GM19397 (cell line): ENCODE measurements at regions not wholly inside any gene's neighbourhood (a gene's known extent, or its start where the extent isn't known, plus 50 kb on each side); places are given as distances from the start of the nearest gene placed in this dataset.
"Not testable (repeated sequence)": the region's sequence is repeated elsewhere in the genome, so short reads cannot be mapped to it uniquely, and the experiment has no call there.

Experiments
- ATAC-seq: cut with Tn5 transposase; IDR thresholded peaks from one replicate; pipeline ENCODE4 v1.9.1; 2021; ENCODE audit warnings: mild to moderate bottlenecking, moderate library complexity; ENCODE audit not compliant: unreplicated experiment

DNA sequence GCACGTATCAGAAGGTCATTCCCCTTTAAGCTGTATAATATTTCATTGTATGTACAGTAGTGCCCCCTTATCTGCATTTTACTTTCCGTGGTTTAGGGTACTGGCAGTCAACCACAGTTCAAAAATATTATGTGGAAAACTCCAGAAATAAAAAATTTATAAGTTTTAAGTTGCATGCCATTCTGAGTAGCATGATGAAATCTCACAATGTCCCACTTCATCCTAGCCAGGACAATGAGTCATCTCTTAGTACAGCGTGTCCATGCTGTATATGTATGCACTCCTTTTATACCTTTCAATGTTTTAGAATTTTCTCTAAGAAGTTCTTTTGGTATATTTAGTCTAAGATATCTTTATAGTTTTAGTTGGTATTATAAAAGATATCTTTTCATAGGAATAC, 115.0 kb upstream of the HAND1 start:
- ATAC-seq: no peak

DNA sequence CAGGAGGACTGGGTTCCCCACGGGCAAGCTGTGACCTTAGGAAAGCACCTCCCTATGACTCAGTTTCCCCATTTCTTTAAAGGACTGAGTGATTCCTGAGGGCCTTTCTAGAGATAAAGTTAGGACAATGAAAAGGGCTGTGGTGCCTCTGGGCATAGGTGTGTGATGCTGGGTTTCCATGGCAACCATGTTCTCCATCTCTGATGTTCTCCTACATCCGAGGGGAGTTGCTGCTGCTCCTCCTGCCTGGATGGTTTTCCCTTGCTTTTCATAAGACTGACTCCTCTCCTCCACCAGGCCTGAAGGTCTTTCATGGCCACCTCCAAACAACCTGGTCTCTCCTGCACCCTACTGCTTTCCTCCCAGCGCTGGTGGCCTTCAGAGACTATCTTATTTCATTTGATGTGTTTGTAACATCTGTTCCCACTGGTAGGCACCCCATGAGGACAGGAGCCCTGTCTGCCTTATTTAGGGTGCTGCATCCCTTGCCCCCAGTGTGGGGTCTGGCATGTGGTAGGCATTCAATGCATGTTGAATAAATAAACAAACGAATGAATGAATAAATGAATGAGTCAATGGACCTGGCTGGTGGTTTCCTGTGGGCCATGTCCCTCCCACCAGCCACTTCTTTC, 112.2 kb upstream of the HAND1 start:
- ATAC-seq: no peak

- no peak for ATAC-seq
Measured at GRCh38 chr5:154589511-154589910, 111.5 kb upstream of the HAND1 start.

DNA sequence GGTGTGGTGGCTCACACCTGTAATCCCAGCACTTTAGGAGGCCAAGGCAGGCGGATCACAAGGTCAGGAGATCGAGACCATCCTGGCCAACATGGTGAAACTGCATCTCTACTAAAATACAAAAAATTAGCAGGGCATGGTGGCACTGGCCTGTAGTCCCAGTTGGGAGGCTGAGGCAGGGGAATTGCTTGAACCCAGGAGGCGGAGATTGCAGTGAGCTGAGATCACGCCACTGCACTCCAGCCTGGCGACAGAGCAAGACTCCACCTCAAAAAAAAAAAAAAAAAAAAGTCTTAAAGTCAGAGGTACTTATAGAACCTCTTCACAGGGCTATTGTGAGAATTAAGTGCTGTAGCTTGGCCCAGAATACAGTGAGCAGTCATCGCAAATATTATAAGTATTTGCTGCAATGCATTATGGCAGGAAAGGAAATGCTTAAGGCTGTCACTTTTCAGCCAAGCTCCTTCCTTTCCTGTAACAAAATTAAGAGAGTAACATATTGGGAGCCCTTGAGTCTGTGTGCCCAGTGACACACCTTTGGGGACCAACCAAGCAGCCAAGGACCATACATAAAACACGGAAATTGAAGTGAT, 110.9 kb upstream of the HAND1 start:
- not testable (repeated sequence) for ATAC-seq

- ATAC-seq: no peak
Measured at GRCh38 chr5:154588091-154588774, 110.2 kb upstream of the HAND1 start.

DNA sequence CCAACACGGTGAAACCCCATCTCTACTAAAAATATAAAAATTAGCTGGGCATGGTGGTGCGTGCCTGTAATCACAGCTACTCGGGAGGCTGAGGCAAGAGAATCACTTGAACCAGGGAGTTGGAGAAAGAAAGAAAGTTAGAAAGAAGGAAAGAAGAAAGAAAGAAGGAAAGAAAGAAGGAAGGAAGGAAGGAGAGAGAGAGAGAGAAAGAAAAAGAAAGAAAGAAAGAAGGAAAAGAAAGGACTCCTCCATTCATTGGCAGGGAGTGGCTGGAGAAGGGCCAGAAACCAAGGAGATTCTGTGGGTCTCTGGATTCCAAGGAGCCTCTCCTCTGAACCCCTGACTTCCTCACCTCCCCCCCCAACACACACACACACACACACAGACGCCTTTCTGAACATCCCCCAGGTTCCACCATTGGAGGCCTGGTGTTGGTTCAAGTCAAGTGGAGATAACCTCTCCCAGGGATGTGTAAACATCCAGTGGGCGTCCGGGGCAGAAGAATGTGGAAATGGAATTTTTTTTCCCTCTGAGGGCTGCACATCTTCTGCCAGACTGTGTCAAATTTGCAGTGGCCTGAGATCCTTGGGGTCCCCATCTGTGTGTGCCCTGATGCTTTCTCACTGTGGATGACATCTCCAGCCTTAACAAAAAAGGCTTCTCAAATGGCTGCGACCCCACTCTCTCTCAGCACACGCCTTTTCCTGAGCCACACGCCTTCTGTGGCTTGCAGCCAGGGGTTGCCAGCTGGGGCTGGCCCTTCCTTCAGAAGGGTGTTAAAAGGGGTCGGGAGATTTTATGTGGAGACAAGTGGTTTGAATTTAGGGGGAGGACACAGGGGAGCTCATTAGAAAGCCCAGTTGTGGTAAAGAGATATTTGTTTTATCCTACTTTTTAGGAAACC, 109.3 kb upstream of the HAND1 start:
- no peak for ATAC-seq

DNA sequence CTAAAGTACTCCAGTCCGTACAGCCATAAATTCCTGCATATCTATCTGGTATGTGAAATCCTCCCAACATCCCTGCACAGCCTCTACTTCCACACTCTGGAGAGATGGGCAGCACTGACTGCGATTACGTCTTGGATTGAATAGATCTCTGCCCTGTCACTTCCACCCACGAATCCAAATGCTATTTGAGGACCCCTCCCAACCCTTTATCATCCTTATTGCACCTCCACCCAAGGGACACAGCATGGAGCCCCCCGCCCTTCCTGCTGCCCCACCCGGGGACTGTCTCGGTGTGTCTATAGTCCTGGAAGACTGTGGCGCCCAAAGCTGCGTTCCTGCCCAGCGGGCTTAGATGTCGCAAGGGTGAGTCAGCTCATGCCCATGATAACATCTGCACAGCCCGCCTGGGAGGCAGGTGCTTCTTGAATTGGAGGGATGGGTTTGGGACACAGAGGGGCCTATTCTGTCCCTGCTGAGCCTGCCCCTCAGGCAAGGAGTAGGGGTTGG, 105.7 kb upstream of the HAND1 start:
- no peak for ATAC-seq

DNA sequence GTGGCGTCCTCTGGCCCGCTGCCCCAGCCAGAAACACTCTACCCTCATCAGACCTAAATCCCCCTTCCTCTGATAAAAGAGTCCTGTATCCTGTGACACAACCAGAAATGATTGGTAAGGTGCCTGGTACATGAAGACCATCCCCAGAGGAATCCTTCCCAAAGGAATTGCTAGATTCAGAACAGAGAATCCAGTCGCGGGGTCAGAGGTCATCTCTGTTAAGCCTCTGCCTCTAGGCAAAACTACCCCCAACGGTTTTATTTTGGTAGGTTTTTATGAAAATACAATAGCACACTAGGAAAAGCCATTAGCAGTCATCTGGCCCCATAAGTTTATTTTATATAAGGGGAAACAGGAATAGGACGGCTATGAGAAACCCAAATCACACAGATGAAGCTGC, 102.4 kb upstream of the HAND1 start:
- no peak for ATAC-seq

- no peak for ATAC-seq
Measured at GRCh38 chr5:154577416-154577815, 99.4 kb upstream of the HAND1 start.

- no peak for ATAC-seq
Measured at GRCh38 chr5:154576429-154576806, 98.4 kb upstream of the HAND1 start.

DNA sequence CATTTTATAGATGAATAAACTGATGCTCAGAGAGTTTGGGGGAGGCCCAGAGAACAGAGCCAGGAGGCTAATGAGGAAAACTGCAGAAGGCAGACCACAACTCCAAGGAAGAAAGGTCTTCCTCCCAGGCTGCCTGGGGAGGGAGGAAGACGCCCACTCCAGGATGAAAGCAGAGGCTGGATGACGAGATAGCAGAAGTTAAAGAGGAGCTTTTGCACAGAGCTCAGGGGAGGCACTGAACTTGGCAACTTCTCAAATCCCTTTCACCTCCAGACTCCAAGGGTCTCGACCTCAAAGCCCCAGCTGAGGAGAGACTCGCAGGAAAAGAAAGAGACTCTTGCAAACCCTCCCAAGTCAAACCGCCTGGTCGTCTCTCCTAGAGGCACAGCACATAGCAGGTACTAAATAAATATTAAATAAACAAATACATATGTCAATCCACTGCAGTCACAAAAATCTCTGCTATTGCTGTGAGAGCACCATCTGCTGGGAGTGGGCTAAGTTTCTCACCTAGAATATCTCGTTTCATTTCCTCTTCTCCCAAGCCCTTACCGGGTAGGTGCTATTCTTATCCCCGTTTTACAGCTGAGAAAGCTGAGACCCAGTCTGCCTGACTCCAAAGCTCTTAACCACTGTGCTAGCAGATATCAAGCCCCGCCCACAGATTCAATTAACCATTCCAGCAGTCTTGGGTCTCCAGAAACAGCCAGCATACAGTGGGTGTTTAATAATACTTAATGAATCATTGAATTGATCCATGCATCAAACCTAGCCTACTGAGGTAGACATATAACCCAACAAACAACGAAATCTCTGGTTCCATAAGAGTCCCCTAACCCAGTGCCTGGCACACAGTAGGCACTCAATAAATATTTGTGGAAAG, 97.8 kb upstream of the HAND1 start:
- ATAC-seq: peak; percentile 83

GRCh38 chr5:154573011-154573410, 95.0 kb upstream of the HAND1 start:
- no peak for ATAC-seq

GRCh38 chr5:154571325-154572035, 93.5 kb upstream of the HAND1 start:
- ATAC-seq: no peak

GRCh38 chr5:154570572-154571324, 92.7 kb upstream of the HAND1 start:
- ATAC-seq: no peak

DNA sequence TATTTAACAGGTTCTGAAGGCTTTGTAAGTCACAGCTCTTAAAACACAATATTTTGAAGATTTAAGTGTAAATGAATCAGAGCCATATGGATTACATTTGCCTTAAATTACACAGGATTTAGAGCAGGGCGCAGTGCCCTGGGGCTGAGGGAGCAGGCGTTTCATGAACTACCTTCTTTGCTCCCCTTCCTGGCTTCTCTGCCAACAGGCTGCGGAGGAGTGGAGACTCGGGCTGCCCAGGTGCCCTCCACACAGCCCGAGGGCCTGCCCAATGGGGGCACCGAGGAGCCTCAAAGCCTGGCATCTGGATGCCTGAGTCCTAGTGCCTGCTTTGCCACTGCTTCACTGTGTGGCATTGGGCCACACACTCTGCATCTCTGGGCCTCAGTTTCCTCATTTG, 90.6 kb upstream of the HAND1 start:
- no peak for ATAC-seq

GRCh38 chr5:154567155-154567554, 89.1 kb upstream of the HAND1 start:
- no peak for ATAC-seq

DNA sequence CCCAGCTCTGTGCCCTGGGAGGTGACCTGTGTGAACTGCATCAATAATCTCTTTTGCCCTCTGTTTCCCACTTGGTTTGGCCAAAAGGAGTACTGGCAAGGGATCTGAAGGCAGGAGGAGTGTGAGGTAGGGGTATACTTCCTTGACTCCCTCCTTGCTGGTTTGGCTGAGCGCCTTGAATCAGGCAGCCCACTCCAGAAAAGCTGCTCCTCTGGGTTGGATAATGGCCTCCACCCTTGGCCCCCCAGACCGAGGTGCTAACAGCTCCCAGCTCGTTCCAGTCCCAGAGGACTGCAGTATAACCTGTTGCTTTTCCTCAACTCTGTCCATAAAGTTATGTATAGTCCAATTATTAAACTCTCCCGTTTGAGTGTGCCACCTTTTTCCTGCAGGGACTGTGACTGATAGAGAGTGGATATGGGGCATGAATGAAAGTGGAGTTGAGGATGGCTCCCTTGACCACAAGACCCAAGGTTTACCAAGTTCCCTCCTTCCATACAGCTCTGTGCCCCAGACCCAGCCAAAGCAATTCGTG, 88.2 kb upstream of the HAND1 start:
- no peak for ATAC-seq

GRCh38 chr5:154565123-154565522, 87.1 kb upstream of the HAND1 start:
- ATAC-seq: no peak
